ENCODE measurements at regions not wholly inside any gene's neighbourhood (a gene's known extent, or its start where the extent isn't known, plus 50 kb on each side); places are given as distances from the start of the nearest gene placed in this dataset.

- TF ChIP-seq CTCF (IDR thresholded peaks at IDR 0.05 in 2 of 3, conservative IDR thresholded peaks at IDR 0.05 in 1 of 3; ENCODE audit: borderline replicate concordance in 1 of 3, insufficient read depth in 1 of 3, low read depth in 2 of 3, low read length in 2 of 3) (no peak), ZFX (IDR thresholded peaks at IDR 0.05) (no peak), POLR2AphosphoS5 (IDR thresholded peaks at IDR 0.05; ENCODE audit: low read depth, low read length) (no peak), ZNF274 (IDR thresholded peaks at IDR 0.05; ENCODE audit: low read depth, low read length) (no peak), EZH2 (IDR thresholded peaks at IDR 0.05) (no peak), JUND (IDR thresholded peaks at IDR 0.05) (no peak), POLR2A (IDR thresholded peaks at IDR 0.05; ENCODE audit: borderline replicate concordance, extremely low read depth, insufficient read depth, insufficient read length) (no peak), SIN3A (IDR thresholded peaks at IDR 0.05; ENCODE audit: low read depth) (no peak), RAD21 (IDR thresholded peaks at IDR 0.05; ENCODE audit: low read depth) (no peak), YY1 (IDR thresholded peaks at IDR 0.05; ENCODE audit: extremely low read depth, insufficient replicate concordance, low read depth, low read length) (no peak)
- TF ChIP-seq, protein P1, sequence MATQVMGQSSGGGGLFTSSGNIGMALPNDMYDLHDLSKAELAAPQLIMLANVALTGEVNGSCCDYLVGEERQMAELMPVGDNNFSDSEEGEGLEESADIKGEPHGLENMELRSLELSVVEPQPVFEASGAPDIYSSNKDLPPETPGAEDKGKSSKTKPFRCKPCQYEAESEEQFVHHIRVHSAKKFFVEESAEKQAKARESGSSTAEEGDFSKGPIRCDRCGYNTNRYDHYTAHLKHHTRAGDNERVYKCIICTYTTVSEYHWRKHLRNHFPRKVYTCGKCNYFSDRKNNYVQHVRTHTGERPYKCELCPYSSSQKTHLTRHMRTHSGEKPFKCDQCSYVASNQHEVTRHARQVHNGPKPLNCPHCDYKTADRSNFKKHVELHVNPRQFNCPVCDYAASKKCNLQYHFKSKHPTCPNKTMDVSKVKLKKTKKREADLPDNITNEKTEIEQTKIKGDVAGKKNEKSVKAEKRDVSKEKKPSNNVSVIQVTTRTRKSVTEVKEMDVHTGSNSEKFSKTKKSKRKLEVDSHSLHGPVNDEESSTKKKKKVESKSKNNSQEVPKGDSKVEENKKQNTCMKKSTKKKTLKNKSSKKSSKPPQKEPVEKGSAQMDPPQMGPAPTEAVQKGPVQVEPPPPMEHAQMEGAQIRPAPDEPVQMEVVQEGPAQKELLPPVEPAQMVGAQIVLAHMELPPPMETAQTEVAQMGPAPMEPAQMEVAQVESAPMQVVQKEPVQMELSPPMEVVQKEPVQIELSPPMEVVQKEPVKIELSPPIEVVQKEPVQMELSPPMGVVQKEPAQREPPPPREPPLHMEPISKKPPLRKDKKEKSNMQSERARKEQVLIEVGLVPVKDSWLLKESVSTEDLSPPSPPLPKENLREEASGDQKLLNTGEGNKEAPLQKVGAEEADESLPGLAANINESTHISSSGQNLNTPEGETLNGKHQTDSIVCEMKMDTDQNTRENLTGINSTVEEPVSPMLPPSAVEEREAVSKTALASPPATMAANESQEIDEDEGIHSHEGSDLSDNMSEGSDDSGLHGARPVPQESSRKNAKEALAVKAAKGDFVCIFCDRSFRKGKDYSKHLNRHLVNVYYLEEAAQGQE (IDR thresholded peaks at IDR 0.05; ENCODE audit: low read depth): no peak
- TF ChIP-seq, protein P2, sequence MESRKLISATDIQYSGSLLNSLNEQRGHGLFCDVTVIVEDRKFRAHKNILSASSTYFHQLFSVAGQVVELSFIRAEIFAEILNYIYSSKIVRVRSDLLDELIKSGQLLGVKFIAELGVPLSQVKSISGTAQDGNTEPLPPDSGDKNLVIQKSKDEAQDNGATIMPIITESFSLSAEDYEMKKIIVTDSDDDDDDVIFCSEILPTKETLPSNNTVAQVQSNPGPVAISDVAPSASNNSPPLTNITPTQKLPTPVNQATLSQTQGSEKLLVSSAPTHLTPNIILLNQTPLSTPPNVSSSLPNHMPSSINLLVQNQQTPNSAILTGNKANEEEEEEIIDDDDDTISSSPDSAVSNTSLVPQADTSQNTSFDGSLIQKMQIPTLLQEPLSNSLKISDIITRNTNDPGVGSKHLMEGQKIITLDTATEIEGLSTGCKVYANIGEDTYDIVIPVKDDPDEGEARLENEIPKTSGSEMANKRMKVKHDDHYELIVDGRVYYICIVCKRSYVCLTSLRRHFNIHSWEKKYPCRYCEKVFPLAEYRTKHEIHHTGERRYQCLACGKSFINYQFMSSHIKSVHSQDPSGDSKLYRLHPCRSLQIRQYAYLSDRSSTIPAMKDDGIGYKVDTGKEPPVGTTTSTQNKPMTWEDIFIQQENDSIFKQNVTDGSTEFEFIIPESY (IDR thresholded peaks at IDR 0.05; ENCODE audit: extremely low read depth, insufficient replicate concordance, low read length): no peak
Measured at GRCh38 chr2:6079405-6079804, 387.2 kb downstream of the SOX11 start.

Measured in HCT116 (cell line).